ENCODE measurements at regions not wholly inside any gene's neighbourhood (a gene's known extent, or its start where the extent isn't known, plus 50 kb on each side); places are given as distances from the start of the nearest gene placed in this dataset.

DNA sequence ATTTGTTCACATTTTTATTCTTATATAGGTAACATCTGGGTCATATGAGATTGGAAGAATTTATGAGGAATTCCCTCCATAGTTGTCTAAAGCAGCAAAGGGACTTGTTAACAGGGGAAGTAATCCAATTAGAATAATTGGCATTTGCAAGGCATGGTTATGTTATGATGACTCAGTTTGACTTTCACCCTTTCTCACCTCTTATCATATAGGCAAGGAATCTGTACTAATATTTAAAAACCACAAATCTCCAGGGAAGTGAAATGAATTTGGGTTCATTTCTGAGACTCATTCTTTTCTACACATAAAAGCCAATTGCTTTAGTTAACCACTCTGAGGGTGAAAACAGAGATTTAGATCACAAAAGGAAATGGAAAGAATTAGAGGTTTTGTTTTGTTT is 281.5 kb upstream of the DKK2 start:
- no peak for TF ChIP-seq CTCF (IDR thresholded peaks at IDR 0.05; ENCODE audit: control extremely low read depth, extremely low read depth, low read depth, missing control alignments)
- DNase-seq (ENCODE audit: extremely low spot score), result no peak
- ChIA-PET POLR2A (no interaction called here), CTCF (interaction anchor here (1.2 kb wide), 1 partner anchor 14 kb away, joined by 3 read pairs; no protein-coding TSS in a partner anchor)

- ChIA-PET CTCF (no interaction called here), POLR2A (no interaction called here)
- no peak for DNase-seq (ENCODE audit: extremely low spot score)
- no peak for TF ChIP-seq CTCF (IDR thresholded peaks at IDR 0.05; ENCODE audit: control extremely low read depth, extremely low read depth, low read depth, missing control alignments)
These were observed 279.5 kb upstream of the DKK2 start for GRCh38 chr4:107315584-107315983.

GRCh38 chr4:107314156-107314555 is 278.0 kb upstream of the DKK2 start:
- DNase-seq (ENCODE audit: extremely low spot score), result no peak
- CTCF ChIA-PET, result no interaction called here
- no peak for TF ChIP-seq CTCF (IDR thresholded peaks at IDR 0.05; ENCODE audit: control extremely low read depth, extremely low read depth, low read depth, missing control alignments)
- POLR2A ChIA-PET, result no interaction called here

- CTCF ChIA-PET, result no interaction called here
- no peak for TF ChIP-seq CTCF (IDR thresholded peaks at IDR 0.05; ENCODE audit: control extremely low read depth, extremely low read depth, low read depth, missing control alignments)
- DNase-seq (ENCODE audit: extremely low spot score), result no peak
- POLR2A ChIA-PET, result no interaction called here
These were observed 276.3 kb upstream of the DKK2 start for GRCh38 chr4:107312366-107312765.

DNA sequence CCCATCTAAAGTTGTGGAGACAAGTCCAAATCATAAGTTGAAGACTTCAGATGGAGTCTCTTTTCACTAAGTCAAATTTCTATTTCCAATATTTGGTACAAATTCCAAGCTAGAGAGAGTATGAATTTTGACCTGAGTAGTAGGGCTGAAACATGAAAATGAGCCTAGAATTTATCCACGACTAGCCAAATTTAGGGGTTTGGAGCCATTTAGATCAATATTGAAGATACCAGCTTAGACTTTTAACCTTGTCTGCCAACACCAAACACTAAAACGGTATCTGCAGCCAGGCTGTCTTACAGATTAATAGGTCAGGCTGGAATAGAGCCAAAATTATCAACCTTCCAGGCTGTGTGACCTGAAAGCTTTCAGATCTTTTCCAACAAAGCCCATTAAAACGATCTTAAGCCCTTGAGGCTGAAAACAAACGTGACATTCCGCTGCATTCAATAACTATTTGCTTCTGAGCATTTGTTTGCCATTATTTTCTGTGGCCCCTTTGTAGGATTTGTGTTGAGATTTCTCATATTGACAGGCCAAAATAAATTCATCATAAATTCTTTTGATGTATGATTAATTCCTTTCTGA is 268.7 kb upstream of the DKK2 start:
- DNase-seq (ENCODE audit: extremely low spot score), result no peak
- ChIA-PET POLR2A (no interaction called here), CTCF (no interaction called here)
- no peak for TF ChIP-seq CTCF (IDR thresholded peaks at IDR 0.05; ENCODE audit: control extremely low read depth, extremely low read depth, low read depth, missing control alignments)

GRCh38 chr4:107299646-107300045 is 263.5 kb upstream of the DKK2 start:
- TF ChIP-seq CTCF (IDR thresholded peaks at IDR 0.05; ENCODE audit: control extremely low read depth, extremely low read depth, low read depth, missing control alignments), result no peak
- ChIA-PET POLR2A (no interaction called here), CTCF (no interaction called here)
- no peak for DNase-seq (ENCODE audit: extremely low spot score)

GRCh38 chr4:107292979-107293378 is 256.9 kb upstream of the DKK2 start:
- no peak for DNase-seq (ENCODE audit: extremely low spot score)
- TF ChIP-seq CTCF (IDR thresholded peaks at IDR 0.05; ENCODE audit: control extremely low read depth, extremely low read depth, low read depth, missing control alignments), result no peak
- CTCF ChIA-PET, result no interaction called here
- POLR2A ChIA-PET, result no interaction called here
